ENCODE measurements at regions not wholly inside any gene's neighbourhood (a gene's known extent, or its start where the extent isn't known, plus 50 kb on each side); places are given as distances from the start of the nearest gene placed in this dataset.

GRCh38 chr10:120396228-120396627, 60.8 kb upstream of the PLPP4 start:
- H3K27me3 ChIP-seq (ENCODE audit: control insufficient read depth, insufficient read depth, low read length): no peaks in the 10 kb centered on the region
- CTCF ChIA-PET: no interaction called here
- in situ Hi-C loops (cut with HindIII; ENCODE audit: low pct_unique_long_range_greater_than_20kb, low sequenced_read_pairs) (no loop called here), intact Hi-C loops (cut with micrococcal nuclease; ENCODE audit: unreplicated experiment) (no loop called here)
- TF ChIP-seq CTCF (IDR thresholded peaks at IDR 0.05) (no peak), POLR2AphosphoS5 (IDR thresholded peaks at IDR 0.05; ENCODE audit: low read depth, low read length) (no peak), SIN3A (IDR thresholded peaks at IDR 0.05; ENCODE audit: borderline replicate concordance, insufficient read depth, low read depth, low read length) (no peak), TCF7L2 (IDR thresholded peaks at IDR 0.05; ENCODE audit: low read depth, low read length) (no peak)
- TF ChIP-seq, protein P1, sequence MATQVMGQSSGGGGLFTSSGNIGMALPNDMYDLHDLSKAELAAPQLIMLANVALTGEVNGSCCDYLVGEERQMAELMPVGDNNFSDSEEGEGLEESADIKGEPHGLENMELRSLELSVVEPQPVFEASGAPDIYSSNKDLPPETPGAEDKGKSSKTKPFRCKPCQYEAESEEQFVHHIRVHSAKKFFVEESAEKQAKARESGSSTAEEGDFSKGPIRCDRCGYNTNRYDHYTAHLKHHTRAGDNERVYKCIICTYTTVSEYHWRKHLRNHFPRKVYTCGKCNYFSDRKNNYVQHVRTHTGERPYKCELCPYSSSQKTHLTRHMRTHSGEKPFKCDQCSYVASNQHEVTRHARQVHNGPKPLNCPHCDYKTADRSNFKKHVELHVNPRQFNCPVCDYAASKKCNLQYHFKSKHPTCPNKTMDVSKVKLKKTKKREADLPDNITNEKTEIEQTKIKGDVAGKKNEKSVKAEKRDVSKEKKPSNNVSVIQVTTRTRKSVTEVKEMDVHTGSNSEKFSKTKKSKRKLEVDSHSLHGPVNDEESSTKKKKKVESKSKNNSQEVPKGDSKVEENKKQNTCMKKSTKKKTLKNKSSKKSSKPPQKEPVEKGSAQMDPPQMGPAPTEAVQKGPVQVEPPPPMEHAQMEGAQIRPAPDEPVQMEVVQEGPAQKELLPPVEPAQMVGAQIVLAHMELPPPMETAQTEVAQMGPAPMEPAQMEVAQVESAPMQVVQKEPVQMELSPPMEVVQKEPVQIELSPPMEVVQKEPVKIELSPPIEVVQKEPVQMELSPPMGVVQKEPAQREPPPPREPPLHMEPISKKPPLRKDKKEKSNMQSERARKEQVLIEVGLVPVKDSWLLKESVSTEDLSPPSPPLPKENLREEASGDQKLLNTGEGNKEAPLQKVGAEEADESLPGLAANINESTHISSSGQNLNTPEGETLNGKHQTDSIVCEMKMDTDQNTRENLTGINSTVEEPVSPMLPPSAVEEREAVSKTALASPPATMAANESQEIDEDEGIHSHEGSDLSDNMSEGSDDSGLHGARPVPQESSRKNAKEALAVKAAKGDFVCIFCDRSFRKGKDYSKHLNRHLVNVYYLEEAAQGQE (IDR thresholded peaks at IDR 0.05; ENCODE audit: insufficient read depth in 1 of 2, low read depth in 2 of 2, low read length in 1 of 2): no peak
- no TSS peak for BruUV-seq (replicated peaks)
- POLR2A ChIA-PET: no interaction called here
- no peaks in the 10 kb centered on the region for H3K4me1 ChIP-seq (ENCODE audit: control insufficient read depth, insufficient read depth, low read length)
- ATAC-seq (no peak), DNase-seq (ENCODE audit: low read depth, low spot score) (no peak)
- no peaks in the 10 kb centered on the region for H3K36me3 ChIP-seq (ENCODE audit: control insufficient read depth, insufficient read depth, low read length)
- no peak overlapping the region for H3K27ac ChIP-seq (ENCODE audit: low read length)
- no peak overlapping the region for H3K4me3 ChIP-seq (ENCODE audit: low read depth in 2 of 2, low read length in 2 of 2)
- H3K9me3 ChIP-seq (ENCODE audit: control insufficient read depth, insufficient read depth, low read depth, low read length): no peaks in the 10 kb centered on the region

DNA sequence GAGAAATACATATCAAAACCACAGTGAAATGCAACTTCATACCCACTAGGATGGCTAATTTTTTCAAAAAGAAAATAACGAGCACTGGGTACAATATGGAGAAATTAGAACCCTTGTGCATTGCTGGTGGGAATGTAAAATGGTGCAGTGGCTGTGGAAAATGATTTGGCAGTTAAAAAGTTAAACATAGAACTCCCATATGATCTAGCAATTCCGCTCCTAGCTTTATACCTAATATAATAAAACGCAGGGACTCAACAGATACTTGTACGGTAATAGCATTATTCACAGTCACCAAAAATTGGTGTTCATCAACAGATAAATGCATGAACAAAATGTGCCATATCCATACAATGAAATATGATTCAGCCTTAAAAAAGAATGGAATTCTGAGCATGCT, 58.8 kb upstream of the PLPP4 start:
- POLR2A ChIA-PET: no interaction called here

DNA sequence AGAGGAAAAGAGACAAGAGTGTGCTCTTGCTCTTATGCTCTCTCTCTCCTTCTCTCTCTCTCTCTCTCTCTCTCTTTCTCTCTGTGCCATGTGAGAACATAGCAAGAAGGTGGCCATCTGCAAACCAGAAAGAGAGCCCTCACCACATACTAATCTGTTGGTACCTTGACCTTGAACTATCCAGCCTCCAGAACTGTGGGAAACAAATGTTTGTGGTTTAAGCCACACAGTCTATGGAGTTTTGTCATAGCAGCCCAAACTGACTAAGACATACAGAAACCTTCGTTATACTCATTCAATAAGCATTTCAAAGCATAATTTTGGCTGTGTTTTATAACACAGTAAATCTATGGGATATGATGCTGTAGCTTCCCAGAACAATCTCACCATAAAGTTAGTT, 56.4 kb upstream of the PLPP4 start:
- no TSS peak for BruUV-seq (replicated peaks)
- ChIA-PET POLR2A (no interaction called here), CTCF (interaction anchor here (0.6 kb wide), 1 partner anchor 431 kb away, joined by 3 read pairs; no protein-coding TSS in a partner anchor)
- no peak overlapping the region for H3K4me3 ChIP-seq (ENCODE audit: low read depth in 2 of 2, low read length in 2 of 2)
- no peak for ATAC-seq
- in situ Hi-C loops (cut with HindIII; ENCODE audit: low pct_unique_long_range_greater_than_20kb, low sequenced_read_pairs): no loop called here
- no peak overlapping the region for H3K27ac ChIP-seq (ENCODE audit: low read length)
- no peaks in the 10 kb centered on the region for H3K4me1 ChIP-seq (ENCODE audit: control insufficient read depth, insufficient read depth, low read length)
- no peaks in the 10 kb centered on the region for H3K9me3 ChIP-seq (ENCODE audit: control insufficient read depth, insufficient read depth, low read depth, low read length)
- no peaks in the 10 kb centered on the region for H3K27me3 ChIP-seq (ENCODE audit: control insufficient read depth, insufficient read depth, low read length)
- intact Hi-C loops (cut with micrococcal nuclease; ENCODE audit: unreplicated experiment): no loop called here
- no peaks in the 10 kb centered on the region for H3K36me3 ChIP-seq (ENCODE audit: control insufficient read depth, insufficient read depth, low read length)
- DNase-seq (ENCODE audit: low read depth, low spot score): no peak
- TF ChIP-seq TCF7L2 (IDR thresholded peaks at IDR 0.05; ENCODE audit: low read depth, low read length): no peak
- no peak for TF ChIP-seq POLR2AphosphoS5 (IDR thresholded peaks at IDR 0.05; ENCODE audit: low read depth, low read length)
- no peak for TF ChIP-seq CTCF (IDR thresholded peaks at IDR 0.05)
- no peak for TF ChIP-seq SIN3A (IDR thresholded peaks at IDR 0.05; ENCODE audit: borderline replicate concordance, insufficient read depth, low read depth, low read length)
- TF ChIP-seq, protein P1 (IDR thresholded peaks at IDR 0.05; ENCODE audit: insufficient read depth in 1 of 2, low read depth in 2 of 2, low read length in 1 of 2): no peak

More for the DNA sequence above, 58.8 kb upstream of the PLPP4 start:
- DNase-seq (ENCODE audit: low read depth, low spot score): no peak
- in situ Hi-C loops (cut with HindIII; ENCODE audit: low pct_unique_long_range_greater_than_20kb, low sequenced_read_pairs): no loop called here
- intact Hi-C loops (cut with micrococcal nuclease; ENCODE audit: unreplicated experiment): no loop called here
- no peaks in the 10 kb centered on the region for H3K4me1 ChIP-seq (ENCODE audit: control insufficient read depth, insufficient read depth, low read length)
- no peak for TF ChIP-seq TCF7L2 (IDR thresholded peaks at IDR 0.05; ENCODE audit: low read depth, low read length)
- TF ChIP-seq SIN3A (IDR thresholded peaks at IDR 0.05; ENCODE audit: borderline replicate concordance, insufficient read depth, low read depth, low read length): no peak
- TF ChIP-seq POLR2AphosphoS5 (IDR thresholded peaks at IDR 0.05; ENCODE audit: low read depth, low read length): no peak
- no peak for ATAC-seq
- H3K36me3 ChIP-seq (ENCODE audit: control insufficient read depth, insufficient read depth, low read length): no peaks in the 10 kb centered on the region
- no peak overlapping the region for H3K27ac ChIP-seq (ENCODE audit: low read length)
- CTCF ChIA-PET: no interaction called here
- H3K4me3 ChIP-seq (ENCODE audit: low read depth in 2 of 2, low read length in 2 of 2): no peak overlapping the region
- no peaks in the 10 kb centered on the region for H3K9me3 ChIP-seq (ENCODE audit: control insufficient read depth, insufficient read depth, low read depth, low read length)
- BruUV-seq (replicated peaks): no TSS peak
- H3K27me3 ChIP-seq (ENCODE audit: control insufficient read depth, insufficient read depth, low read length): no peaks in the 10 kb centered on the region
